ENCODE measurements at regions not wholly inside any gene's neighbourhood (a gene's known extent, or its start where the extent isn't known, plus 50 kb on each side); places are given as distances from the start of the nearest gene placed in this dataset.
"Not testable (repeated sequence)": the region's sequence is repeated elsewhere in the genome, so short reads cannot be mapped to it uniquely, and the experiment has no call there.

- no peak for DNase-seq (ENCODE audit: low read depth)
Observed at GRCh38 chr9:31699836-31700235, 684.6 kb upstream of the ACO1 start.

- no peak for DNase-seq (ENCODE audit: low read depth)
Observed at GRCh38 chr9:31700252-31701045, 684.0 kb upstream of the ACO1 start.

- no peak for DNase-seq (ENCODE audit: low read depth)
Observed at GRCh38 chr9:31702957-31703356, 681.5 kb upstream of the ACO1 start.

- no peak for DNase-seq (ENCODE audit: low read depth)
Observed at GRCh38 chr9:31715250-31715649, 669.2 kb upstream of the ACO1 start.

- DNase-seq (ENCODE audit: low read depth) = no peak
Observed at GRCh38 chr9:31719262-31719661, 665.2 kb upstream of the ACO1 start.

GRCh38 chr9:31730398-31730797 lies 654.0 kb upstream of the ACO1 start:
- no peak for DNase-seq (ENCODE audit: low read depth)

GRCh38 chr9:31733166-31733565 lies 651.3 kb upstream of the ACO1 start:
- DNase-seq (ENCODE audit: low read depth) = no peak

- no peak for DNase-seq (ENCODE audit: low read depth)
Observed at GRCh38 chr9:31736581-31737179, 647.8 kb upstream of the ACO1 start.

- DNase-seq (ENCODE audit: low read depth) = no peak
Observed at GRCh38 chr9:31740705-31741104, 643.7 kb upstream of the ACO1 start.

GRCh38 chr9:31744589-31744988 lies 639.9 kb upstream of the ACO1 start:
- no peak for DNase-seq (ENCODE audit: low read depth)

GRCh38 chr9:31745468-31745867 lies 639.0 kb upstream of the ACO1 start:
- no peak for DNase-seq (ENCODE audit: low read depth)

GRCh38 chr9:31745886-31746285 lies 638.6 kb upstream of the ACO1 start:
- no peak for DNase-seq (ENCODE audit: low read depth)

- DNase-seq (ENCODE audit: low read depth) = no peak
Observed at GRCh38 chr9:31753756-31754155, 630.7 kb upstream of the ACO1 start.

GRCh38 chr9:31759703-31760102 lies 624.7 kb upstream of the ACO1 start:
- DNase-seq (ENCODE audit: low read depth) = no peak

- DNase-seq (ENCODE audit: low read depth) = not testable (repeated sequence)
Observed at GRCh38 chr9:31774021-31774420, 610.4 kb upstream of the ACO1 start.

GRCh38 chr9:31774571-31774970 lies 609.9 kb upstream of the ACO1 start:
- DNase-seq (ENCODE audit: low read depth) = no peak

- no peak for DNase-seq (ENCODE audit: low read depth)
Observed at GRCh38 chr9:31776471-31776870, 608.0 kb upstream of the ACO1 start.

GRCh38 chr9:31783491-31783890 lies 601.0 kb upstream of the ACO1 start:
- DNase-seq (ENCODE audit: low read depth) = no peak

- DNase-seq (ENCODE audit: low read depth) = no peak
Observed at GRCh38 chr9:31790720-31791119, 593.7 kb upstream of the ACO1 start.

GRCh38 chr9:31799953-31800609 lies 584.4 kb upstream of the ACO1 start:
- no peak for DNase-seq (ENCODE audit: low read depth)

GRCh38 chr9:31807574-31808256 lies 576.7 kb upstream of the ACO1 start:
- no peak for DNase-seq (ENCODE audit: low read depth)

GRCh38 chr9:31808766-31809165 lies 575.7 kb upstream of the ACO1 start:
- no peak for DNase-seq (ENCODE audit: low read depth)

- no peak for DNase-seq (ENCODE audit: low read depth)
Observed at GRCh38 chr9:31820426-31820825, 564.0 kb upstream of the ACO1 start.
